Upper lobe of left lung (tissue), 6 donors: ENCODE measurements at regions not wholly inside any gene's neighbourhood (a gene's known extent, or its start where the extent isn't known, plus 50 kb on each side); places are given as distances from the start of the nearest gene placed in this dataset.

Experiments used
- ATAC-seq, 2 donors: fragments of 200-7000 bp; cut with Tn5 transposase; one replicate each; pipeline ENCODE4 v1.9.1; 2022; ENCODE audit warnings: mild to moderate bottlenecking in 2 of 2, moderate library complexity in 2 of 2; ENCODE audit not compliant: low FRiP score in 2 of 2
- DNase-seq, 2 donors: peaks; one replicate each; pipeline ENCODE4 v3.0.0-alpha.2; 2019 to 2020
- H3K27ac ChIP-seq, 4 donors: fragments of 200-600 bp; sonication (generic); one replicate each; pipeline ENCODE4 v1.5.1; 2016 to 2019
- H3K27me3 ChIP-seq, 4 donors: fragments of 200-600 bp; sonication (generic); one replicate each; pipeline ENCODE4 v1.5.1; 2017 to 2019
- H3K36me3 ChIP-seq, 4 donors: fragments of 200-600 bp; sonication (generic); one replicate each; pipeline ENCODE4 v1.5.1; 2016 to 2019
- H3K4me1 ChIP-seq, 4 donors: fragments of 200-600 bp; sonication (generic); one replicate each; pipeline ENCODE4 v1.5.1; 2018 to 2019
- H3K4me3 ChIP-seq, 4 donors: fragments of 200-600 bp; sonication (generic); one replicate each; pipeline ENCODE4 v1.5.1; 2017 to 2019; ENCODE audit warnings: mild to moderate bottlenecking in 2 of 4, moderate library complexity in 1 of 4
- H3K9me3 ChIP-seq, 4 donors: fragments of 200-600 bp; sonication (generic); one replicate each; pipeline ENCODE4 v1.5.1; 2018 to 2019
- CTCF ChIP-seq, 6 experiments: fragments of 450-650 bp in 4 of 6; fragments of 200-600 bp in 2 of 6; sonication (generic) in 2 of 6; IDR thresholded peaks; one replicate each; pipeline ENCODE4 v1.5.1; 2016 to 2019; ENCODE audit warnings: antibody characterized with exemption in 6 of 6
- EP300 ChIP-seq, 4 donors: sonication (generic); formaldehyde crosslinking; IDR thresholded peaks; one replicate each; pipeline ENCODE4 v1.5.1; 2017; ENCODE audit warnings: antibody characterized with exemption in 4 of 4, control low read depth in 2 of 4
- POLR2A ChIP-seq, 4 donors: fragments of 450-650 bp; IDR thresholded peaks; one replicate each; pipeline ENCODE4 v1.5.1; 2016 to 2017; ENCODE audit warnings: antibody characterized with exemption in 4 of 4, mild to moderate bottlenecking in 2 of 4
- POLR2AphosphoS5 ChIP-seq, 2 donors: sonication (generic); formaldehyde crosslinking; IDR thresholded peaks; one replicate each; pipeline ENCODE4 v1.5.1; 2017; ENCODE audit warnings: antibody characterized with exemption in 2 of 2
- WGBS, 2 donors: methylation state at CpG; one replicate each; pipeline ENCODE4 v1.1.5; 2017 to 2018; 5-methylcytosine and 5-hydroxymethylcytosine counted together
- donor health status: DM: no; HTN: no; CAD: no; lungs with moderate emphysema.
- donor health status: DM: no; HTN: yes; CAD: no; lungs with severe emphysema.

GRCh38 chr3:27939940-27940339 is 217.8 kb upstream of the EOMES start:
- WGBS, 2 donors: 66 to 76% methylated on average over 5 of the region's 5 CpGs
- no peak overlapping the region for H3K27ac ChIP-seq
- no peaks in the 10 kb centered on the region for H3K36me3 ChIP-seq
- no peak overlapping the region for H3K4me3 ChIP-seq
- H3K4me1 ChIP-seq: no peaks in the 10 kb centered on the region
- DNase-seq (no peak), ATAC-seq (peak in 1 of 2 donors; percentile 14)
- TF ChIP-seq EP300 (IDR thresholded peaks at IDR 0.05) (no peak), POLR2AphosphoS5 (IDR thresholded peaks at IDR 0.05) (no peak), POLR2A (IDR thresholded peaks at IDR 0.05) (no peak), CTCF (IDR thresholded peaks at IDR 0.05) (no peak)
- no peaks in the 10 kb centered on the region for H3K27me3 ChIP-seq
- H3K9me3 ChIP-seq: no peaks in the 10 kb centered on the region

- Histone ChIP-seq H3K27me3 (no peaks in the 10 kb centered on the region), H3K27ac (no peak overlapping the region), H3K4me1 (no peaks in the 10 kb centered on the region), H3K36me3 (no peaks in the 10 kb centered on the region), H3K9me3 (no peaks in the 10 kb centered on the region), H3K4me3 (no peak overlapping the region)
- TF ChIP-seq CTCF (IDR thresholded peaks at IDR 0.05): peak in 1 of 6 experiments; percentile 9
- no peak for TF ChIP-seq EP300 (IDR thresholded peaks at IDR 0.05)
- no peak for TF ChIP-seq POLR2AphosphoS5 (IDR thresholded peaks at IDR 0.05)
- TF ChIP-seq POLR2A (IDR thresholded peaks at IDR 0.05): no peak
- DNase-seq: no peak
- no peak for ATAC-seq
- 14 to 19% methylated on average over 3 of the region's 3 CpGs for WGBS, 2 donors
Measured at GRCh38 chr3:27943106-27943505, 221.0 kb upstream of the EOMES start.

- H3K27me3 ChIP-seq: no peaks in the 10 kb centered on the region
- DNase-seq: no peak
- 73 to 92% methylated on average over 4 of the region's 4 CpGs for WGBS, 2 donors
- no peak overlapping the region for H3K27ac ChIP-seq
- no peaks in the 10 kb centered on the region for H3K9me3 ChIP-seq
- no peaks in the 10 kb centered on the region for H3K4me1 ChIP-seq
- no peak overlapping the region for H3K4me3 ChIP-seq
- TF ChIP-seq EP300 (IDR thresholded peaks at IDR 0.05) (no peak), CTCF (IDR thresholded peaks at IDR 0.05) (no peak), POLR2AphosphoS5 (IDR thresholded peaks at IDR 0.05) (no peak), POLR2A (IDR thresholded peaks at IDR 0.05) (no peak)
- no peaks in the 10 kb centered on the region for H3K36me3 ChIP-seq
- no peak for ATAC-seq
Measured at GRCh38 chr3:27945229-27945628, 223.1 kb upstream of the EOMES start.

GRCh38 chr3:27960133-27960532 is 238.0 kb upstream of the EOMES start:
- no peaks in the 10 kb centered on the region for H3K9me3 ChIP-seq
- DNase-seq (no peak), ATAC-seq (no peak)
- H3K36me3 ChIP-seq: no peaks in the 10 kb centered on the region
- no peak overlapping the region for H3K27ac ChIP-seq
- 72 to 77% methylated on average over 2 of the region's 2 CpGs for WGBS, 2 donors
- H3K4me3 ChIP-seq: no peak overlapping the region
- no peaks in the 10 kb centered on the region for H3K27me3 ChIP-seq
- TF ChIP-seq EP300 (IDR thresholded peaks at IDR 0.05) (no peak), POLR2A (IDR thresholded peaks at IDR 0.05) (no peak), CTCF (IDR thresholded peaks at IDR 0.05) (no peak), POLR2AphosphoS5 (IDR thresholded peaks at IDR 0.05) (no peak)
- no peaks in the 10 kb centered on the region for H3K4me1 ChIP-seq

GRCh38 chr3:27963519-27963918 is 241.4 kb upstream of the EOMES start:
- Histone ChIP-seq H3K36me3 (no peaks in the 10 kb centered on the region), H3K9me3 (no peaks in the 10 kb centered on the region), H3K27ac (no peak overlapping the region), H3K27me3 (no peaks in the 10 kb centered on the region), H3K4me1 (no peaks in the 10 kb centered on the region), H3K4me3 (no peak overlapping the region)
- WGBS, 2 donors: 90 to 92% methylated on average over 3 of the region's 3 CpGs
- TF ChIP-seq POLR2A (IDR thresholded peaks at IDR 0.05) (no peak), POLR2AphosphoS5 (IDR thresholded peaks at IDR 0.05) (no peak), CTCF (IDR thresholded peaks at IDR 0.05) (no peak), EP300 (IDR thresholded peaks at IDR 0.05) (no peak)
- ATAC-seq: no peak
- DNase-seq: no peak
